ENCODE measurements at regions not wholly inside any gene's neighbourhood (a gene's known extent, or its start where the extent isn't known, plus 50 kb on each side); places are given as distances from the start of the nearest gene placed in this dataset.
"Not testable (repeated sequence)": the region's sequence is repeated elsewhere in the genome, so short reads cannot be mapped to it uniquely, and the experiment has no call there.

GRCh38 chr7:68892236-68892635 lies 706.0 kb upstream of the AUTS2 start:
- no peak for DNase-seq

- no peak for DNase-seq
Measured at GRCh38 chr7:68893411-68893810, 704.9 kb upstream of the AUTS2 start.

GRCh38 chr7:68899156-68899555 lies 699.1 kb upstream of the AUTS2 start:
- not testable (repeated sequence) for DNase-seq

GRCh38 chr7:68900096-68900495 lies 698.2 kb upstream of the AUTS2 start:
- DNase-seq = no peak

GRCh38 chr7:68904630-68905029 lies 693.6 kb upstream of the AUTS2 start:
- no peak for DNase-seq

DNA sequence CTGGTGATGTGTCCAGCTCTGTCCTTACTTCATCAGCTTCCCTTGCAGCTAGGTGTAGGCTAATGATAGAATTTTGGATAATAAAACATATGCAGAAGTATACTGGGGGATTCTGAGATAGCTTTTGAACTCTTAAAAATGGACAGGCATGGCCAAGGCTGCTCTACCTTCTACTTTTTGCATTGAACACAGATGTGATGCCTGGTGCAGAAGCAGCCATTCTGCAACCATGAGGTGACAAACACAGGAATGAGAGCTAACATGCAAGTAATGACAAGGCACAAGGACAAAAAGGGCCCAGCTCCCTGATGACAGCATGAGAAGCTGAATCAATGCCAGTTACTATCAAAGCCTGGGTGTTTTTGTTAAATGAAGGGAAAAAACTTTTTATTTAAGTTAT lies 686.5 kb upstream of the AUTS2 start:
- no peak for DNase-seq

DNA sequence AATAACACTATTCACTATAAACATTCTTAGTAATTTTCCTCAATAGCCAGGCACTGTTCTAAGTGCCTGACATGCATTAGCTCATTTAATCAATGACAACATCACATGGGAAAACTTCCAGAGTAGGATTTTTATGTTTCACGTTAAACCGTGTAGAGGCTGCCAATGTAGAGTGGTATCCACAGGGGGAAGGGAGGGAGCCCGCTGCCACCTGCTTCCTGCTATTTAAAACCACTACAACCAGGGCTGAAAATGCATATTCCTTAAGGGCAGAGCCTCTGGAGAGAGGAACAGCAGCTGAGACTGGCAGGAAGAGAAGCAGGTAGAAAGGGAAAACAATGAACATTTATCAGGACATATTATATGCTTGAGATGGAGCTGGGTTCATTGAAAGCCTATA lies 684.3 kb upstream of the AUTS2 start:
- no peak for DNase-seq

DNA sequence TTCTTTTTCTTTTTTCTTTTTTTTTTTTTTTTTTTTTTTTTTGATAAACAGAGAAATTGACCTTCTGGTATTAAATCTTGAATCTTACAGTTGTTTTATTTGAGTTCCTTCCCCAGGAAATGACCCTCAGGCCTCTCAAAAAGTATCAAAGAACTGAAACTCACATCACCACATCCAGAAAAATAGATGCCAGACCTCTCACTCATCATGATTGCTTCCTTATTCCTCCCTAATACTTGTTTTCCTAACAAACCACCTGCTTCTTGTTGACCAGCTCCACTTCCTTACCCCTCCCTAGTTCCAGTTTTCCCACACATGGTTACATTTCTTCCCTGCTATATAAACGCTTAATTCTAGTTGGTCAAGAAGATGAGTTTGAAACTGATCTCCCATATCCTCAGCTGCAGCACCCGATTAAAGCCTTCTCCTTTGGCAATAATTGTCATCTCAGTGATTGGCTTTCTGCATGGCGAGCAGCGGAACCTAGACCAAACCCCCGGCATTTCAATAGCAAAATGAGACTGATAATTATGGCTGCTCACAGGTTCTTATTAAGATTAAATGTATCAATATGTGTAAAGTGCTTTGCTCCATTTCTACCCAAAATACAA lies 681.1 kb upstream of the AUTS2 start:
- no peak for DNase-seq

DNA sequence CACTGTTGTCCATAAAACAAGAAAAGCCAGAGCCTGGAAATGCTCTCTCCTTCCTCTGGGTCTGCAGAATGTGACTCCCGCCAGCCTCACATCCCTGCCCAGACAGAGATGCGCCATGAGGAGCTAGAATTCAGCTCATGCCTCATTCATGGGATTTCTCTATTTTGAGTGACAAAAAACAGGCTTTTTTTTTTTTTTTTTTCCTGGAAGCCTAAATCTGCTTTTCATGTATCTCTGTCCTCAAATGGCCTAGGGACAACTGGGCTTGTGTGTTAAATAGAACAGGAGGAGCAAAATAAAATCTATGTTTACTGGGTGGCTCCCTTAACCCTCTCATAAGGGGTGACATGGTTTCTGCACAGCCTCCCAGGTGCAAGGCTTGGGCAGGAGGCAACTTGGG lies 679.7 kb upstream of the AUTS2 start:
- DNase-seq = no peak

DNA sequence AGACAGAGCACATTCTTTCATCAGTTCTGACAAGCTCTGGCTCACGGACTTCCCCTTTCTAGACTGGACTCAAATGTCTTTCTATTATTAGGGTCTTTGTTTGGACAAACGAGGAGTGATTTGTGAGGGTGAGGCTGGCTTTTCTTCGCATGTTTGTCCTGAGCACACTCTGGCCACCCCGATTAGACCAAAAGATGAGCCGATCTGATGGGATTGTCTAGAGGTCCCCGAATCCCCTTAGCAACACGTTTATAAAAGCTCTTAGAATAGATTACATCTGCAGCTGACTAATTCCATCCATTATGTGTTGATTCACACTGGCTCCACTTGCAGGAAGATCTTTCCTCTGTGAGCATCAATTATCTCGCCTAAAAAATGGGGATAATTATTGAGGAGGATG lies 675.4 kb upstream of the AUTS2 start:
- no peak for DNase-seq

- DNase-seq = no peak
Measured at GRCh38 chr7:68925241-68925640, 673.0 kb upstream of the AUTS2 start.

DNA sequence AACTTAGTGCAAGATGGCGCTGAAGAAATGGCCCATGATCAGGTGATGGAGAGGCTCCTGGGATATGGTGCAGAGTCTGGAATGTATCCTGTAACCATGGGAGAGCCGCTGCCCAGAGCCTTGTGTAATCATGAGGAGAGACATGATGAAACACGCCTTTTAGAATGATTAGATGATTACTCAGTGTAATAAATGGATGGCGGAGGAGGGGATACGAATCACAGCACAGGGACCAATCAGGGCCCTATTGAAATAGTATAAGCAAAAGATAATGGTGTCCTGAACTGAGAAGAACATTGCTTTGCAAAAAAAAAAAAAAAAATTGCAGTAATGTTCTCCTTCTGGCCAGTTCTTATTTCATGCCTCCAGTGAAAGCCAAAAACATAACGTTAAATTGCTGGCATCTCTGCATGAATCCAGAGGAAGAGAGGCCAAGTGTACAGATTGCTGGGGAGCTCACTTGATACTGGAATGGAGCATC lies 668.5 kb upstream of the AUTS2 start:
- DNase-seq = no peak

DNA sequence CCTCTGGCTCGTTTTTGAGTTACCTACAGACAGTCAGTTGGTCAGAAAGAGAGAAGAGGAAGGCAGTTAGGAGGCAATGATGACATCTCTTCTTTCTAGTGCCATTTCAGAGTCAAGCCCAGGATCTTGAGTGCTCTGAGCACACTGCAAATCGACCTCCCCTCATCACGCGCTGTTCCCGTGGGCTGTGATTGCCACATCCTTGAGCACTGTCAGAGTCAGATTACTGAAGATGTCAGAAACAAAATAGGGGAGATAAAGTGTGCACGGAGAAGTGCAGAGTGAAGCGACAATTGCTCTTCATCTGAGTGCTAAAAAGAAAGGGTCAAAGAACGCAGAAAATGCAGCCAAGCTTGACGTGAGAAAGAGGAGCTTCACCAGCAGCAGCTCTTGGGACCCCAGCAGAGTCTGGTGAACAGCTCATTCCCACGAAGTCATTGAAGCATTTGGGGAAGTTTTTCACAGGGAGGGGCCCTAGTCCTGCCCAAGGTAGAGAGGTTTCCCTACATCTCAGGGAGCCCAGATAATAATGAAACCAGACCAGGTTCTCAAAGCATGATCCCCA lies 661.7 kb upstream of the AUTS2 start:
- no peak for DNase-seq

DNA sequence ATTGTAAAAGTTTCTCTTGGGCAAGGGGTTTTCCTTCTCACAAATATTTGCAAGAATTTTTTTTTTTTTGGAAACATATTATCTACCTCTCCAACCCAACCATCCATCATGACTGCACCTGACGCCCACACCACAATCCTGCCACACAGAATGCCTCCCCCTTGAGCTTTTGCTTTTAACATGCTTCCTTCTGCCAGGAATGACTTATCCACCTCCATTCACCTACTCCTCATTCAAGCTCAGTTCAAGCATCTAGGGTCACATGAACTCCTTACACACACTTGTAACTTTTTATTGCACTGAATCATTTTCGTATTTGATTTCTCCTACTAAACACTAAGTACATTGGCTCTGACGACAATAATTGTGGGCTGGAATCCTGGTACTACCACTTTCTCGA lies 660.1 kb upstream of the AUTS2 start:
- no peak for DNase-seq

- no peak for DNase-seq
Measured at GRCh38 chr7:68943786-68944185, 654.5 kb upstream of the AUTS2 start.

DNA sequence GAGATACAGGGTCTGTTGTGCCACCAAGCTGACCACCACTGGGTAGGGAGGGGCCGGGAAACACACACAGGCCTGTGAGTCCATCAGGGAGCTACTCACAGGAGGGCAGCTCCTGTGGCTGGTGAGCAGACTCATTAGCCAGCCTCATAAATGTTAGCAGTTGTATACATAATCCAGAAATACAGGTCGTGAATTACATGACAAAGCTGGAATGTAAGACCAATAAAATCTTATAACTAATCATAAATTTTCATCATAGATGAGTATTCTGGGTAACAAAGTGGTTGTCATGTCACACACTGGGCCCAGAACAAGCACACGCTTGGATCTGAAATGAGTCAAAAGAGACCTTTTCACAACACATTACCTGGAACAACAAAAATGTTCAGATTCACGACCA lies 642.6 kb upstream of the AUTS2 start:
- no peak for DNase-seq

DNA sequence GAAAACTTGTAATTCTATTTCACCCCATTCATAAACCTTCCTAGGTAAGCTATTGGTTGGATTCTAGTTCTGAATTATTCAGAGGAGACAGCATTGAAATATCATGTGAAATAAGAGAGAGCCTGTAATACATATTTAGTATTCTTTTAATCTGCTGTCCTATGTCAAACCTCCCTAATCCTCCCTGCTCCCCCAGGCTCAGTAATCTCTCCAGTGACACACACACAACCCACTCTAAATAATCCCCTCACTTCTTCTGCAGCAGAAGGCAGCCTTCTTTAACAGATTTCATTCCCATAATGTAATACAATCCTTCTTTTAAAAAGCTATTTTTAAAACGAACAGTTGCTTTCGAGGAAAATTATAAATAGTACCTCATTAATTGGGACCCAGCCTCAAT lies 639.7 kb upstream of the AUTS2 start:
- no peak for DNase-seq

DNA sequence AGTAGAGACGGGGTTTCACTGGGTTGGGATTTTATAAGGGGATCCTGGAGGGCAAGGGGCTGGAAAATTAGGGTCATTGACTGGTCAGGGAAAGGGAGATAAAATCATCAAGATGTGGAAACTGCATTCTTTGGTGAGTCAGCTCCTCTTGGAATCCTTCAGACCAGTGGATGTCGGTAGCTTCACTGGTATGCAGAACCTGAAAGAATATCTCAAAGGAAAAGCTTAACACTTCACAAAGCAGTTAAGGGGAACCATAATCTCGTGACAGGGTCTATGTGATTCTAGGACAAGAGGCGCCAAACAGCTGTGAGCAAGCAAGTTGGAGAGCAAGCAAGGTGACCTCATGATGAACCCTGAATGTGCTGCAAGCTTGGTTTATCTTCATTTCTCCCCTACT lies 634.7 kb upstream of the AUTS2 start:
- no peak for DNase-seq

- DNase-seq = no peak
Measured at GRCh38 chr7:68964060-68964459, 634.2 kb upstream of the AUTS2 start.

DNA sequence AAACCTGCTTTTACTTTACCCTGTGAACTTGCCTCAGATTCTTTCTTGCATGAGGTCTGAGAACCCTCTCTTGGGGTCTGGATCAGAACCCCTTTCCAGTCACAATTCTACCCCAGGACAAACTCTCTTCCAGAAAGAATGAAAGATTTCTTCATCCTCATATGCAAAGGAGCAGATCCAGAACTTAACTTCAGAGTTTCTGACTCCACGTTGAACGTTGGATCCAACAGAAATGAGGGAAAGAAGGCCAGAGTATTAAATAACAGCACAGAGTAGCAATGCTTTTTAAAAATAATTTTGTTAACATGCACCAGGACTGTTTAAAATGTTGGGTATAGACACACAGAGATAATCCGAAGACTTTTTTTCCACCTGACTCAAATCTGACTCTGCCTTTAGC lies 632.9 kb upstream of the AUTS2 start:
- no peak for DNase-seq

- DNase-seq = no peak
Measured at GRCh38 chr7:68967598-68967997, 630.7 kb upstream of the AUTS2 start.

DNA sequence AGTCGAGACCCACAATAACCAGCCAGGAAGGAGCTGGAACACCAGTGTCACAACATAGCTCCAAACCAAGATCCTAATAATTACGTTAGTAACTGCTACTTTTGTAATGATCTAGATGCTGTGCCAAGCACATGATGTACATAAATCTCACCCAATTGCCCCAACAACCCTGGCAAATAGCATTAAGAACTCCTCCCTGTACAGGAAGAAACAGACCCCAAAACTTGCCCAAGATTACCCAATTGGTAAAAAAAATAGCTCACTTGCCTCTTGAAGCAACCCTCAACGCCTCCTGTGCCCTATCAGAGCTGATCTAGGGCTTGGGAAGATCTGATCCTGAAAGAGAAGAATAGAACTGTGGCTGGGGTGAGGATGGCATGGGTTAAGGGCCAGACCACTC lies 628.7 kb upstream of the AUTS2 start:
- no peak for DNase-seq

- no peak for DNase-seq
Measured at GRCh38 chr7:68971634-68972340, 626.5 kb upstream of the AUTS2 start.

GRCh38 chr7:68977385-68978055 lies 620.8 kb upstream of the AUTS2 start:
- no peak for DNase-seq

Measured in NCI-H1048 (cell line).